GM12878 (cell line): ENCODE measurements at regions not wholly inside any gene's neighbourhood (a gene's known extent, or its start where the extent isn't known, plus 50 kb on each side); places are given as distances from the start of the nearest gene placed in this dataset. TPM values are rescaled to one million over a fixed set of nuclear protein-coding genes. Genes with fewer than 3 reads are reported as not detected.

ENCODE experiments used
- ATF2 ChIP-seq: IDR thresholded peaks from 2 replicates; pipeline ENCODE4 v1.6.1; 2012; ENCODE audit warnings: low read length, inconsistent platforms
- CBFB ChIP-seq: IDR thresholded peaks from 2 replicates; pipeline ENCODE4 v1.6.1; 2016; ENCODE audit warnings: antibody characterized with exemption, low read depth
- CHD4 ChIP-seq: fragments of 200-600 bp; sonication (generic); IDR thresholded peaks from 2 replicates; pipeline ENCODE4 v1.6.1; 2016; ENCODE audit warnings: mild to moderate bottlenecking
- MEF2B ChIP-seq: fragments of 450-650 bp; IDR thresholded peaks from 2 replicates; pipeline ENCODE4 v1.6.1; 2018; ENCODE audit warnings: mild to moderate bottlenecking, moderate library complexity; ENCODE audit not compliant: partially characterized antibody, poor library complexity, severe bottlenecking
- NFXL1 ChIP-seq: fragments of 450-650 bp; IDR thresholded peaks from 2 replicates; pipeline ENCODE4 v1.6.1; 2017; ENCODE audit warnings: antibody characterized with exemption, mild to moderate bottlenecking, borderline replicate concordance
- RBBP5 ChIP-seq: fragments of 200-600 bp; sonication (generic); conservative IDR thresholded peaks from 2 replicates; pipeline ENCODE4 v1.6.1; 2016
- WRNIP1 ChIP-seq: IDR thresholded peaks from 2 replicates; pipeline ENCODE4 v1.6.1; 2011; ENCODE audit warnings: low read depth, low read length, improper control_type of control experiment, borderline replicate concordance
- ZNF384 ChIP-seq: IDR thresholded peaks from 2 replicates; pipeline ENCODE4 v1.6.1; 2012; ENCODE audit warnings: low read depth, mild to moderate bottlenecking, low read length, improper control_type of control experiment, borderline replicate concordance
- small RNA-seq: library from RNA; depleted of rRNA; stranded (forward); fragments of <200 nt; gene quantifications from one replicate; pipeline ENCODE3, GENCODE V24; 2014

GRCh38 chr1:233561708-233562426 lies 52.0 kb upstream of the KCNK1 start (continued):
- TF ChIP-seq CBFB (no peak), ZNF384 (no peak), WRNIP1 (no peak), MEF2B (no peak), RBBP5 (no peak), ATF2 (no peak), CHD4 (no peak), NFXL1 (no peak)

Small RNA genes lying in the stretch of these regions (small RNA-seq; reads per million reads assigned to genes)
- gene RNU4-77P = not detected
